Stomach (tissue), 4 donors: ENCODE measurements at regions not wholly inside any gene's neighbourhood (a gene's known extent, or its start where the extent isn't known, plus 50 kb on each side); places are given as distances from the start of the nearest gene placed in this dataset.

Experiments
- CTCF ChIP-seq, 7 experiments: fragments of 450-650 bp in 4 of 7; fragments of 200-600 bp in 3 of 7; sonication (generic) in 3 of 7; IDR thresholded peaks; one replicate each; pipeline ENCODE4 v1.5.1; 2016 to 2019; ENCODE audit warnings: antibody characterized with exemption in 7 of 7, control low read depth in 2 of 7, mild to moderate bottlenecking in 1 of 7
- POLR2AphosphoS5 ChIP-seq, 3 donors: sonication (generic); formaldehyde crosslinking; IDR thresholded peaks; one replicate each; pipeline ENCODE4 v1.6.1; 2016; ENCODE audit warnings: antibody characterized with exemption in 3 of 3

- no peak for TF ChIP-seq CTCF (IDR thresholded peaks at IDR 0.05)
- TF ChIP-seq POLR2AphosphoS5 (IDR thresholded peaks at IDR 0.05), result no peak
Observed at GRCh38 chr10:125505648-125506047, 177.3 kb downstream of the TEX36 start.
